ENCODE measurements at regions not wholly inside any gene's neighbourhood (a gene's known extent, or its start where the extent isn't known, plus 50 kb on each side); places are given as distances from the start of the nearest gene placed in this dataset.
A peak's percentile ranks its signal among the peaks of the same experiment; 100 is the strongest.

DNA sequence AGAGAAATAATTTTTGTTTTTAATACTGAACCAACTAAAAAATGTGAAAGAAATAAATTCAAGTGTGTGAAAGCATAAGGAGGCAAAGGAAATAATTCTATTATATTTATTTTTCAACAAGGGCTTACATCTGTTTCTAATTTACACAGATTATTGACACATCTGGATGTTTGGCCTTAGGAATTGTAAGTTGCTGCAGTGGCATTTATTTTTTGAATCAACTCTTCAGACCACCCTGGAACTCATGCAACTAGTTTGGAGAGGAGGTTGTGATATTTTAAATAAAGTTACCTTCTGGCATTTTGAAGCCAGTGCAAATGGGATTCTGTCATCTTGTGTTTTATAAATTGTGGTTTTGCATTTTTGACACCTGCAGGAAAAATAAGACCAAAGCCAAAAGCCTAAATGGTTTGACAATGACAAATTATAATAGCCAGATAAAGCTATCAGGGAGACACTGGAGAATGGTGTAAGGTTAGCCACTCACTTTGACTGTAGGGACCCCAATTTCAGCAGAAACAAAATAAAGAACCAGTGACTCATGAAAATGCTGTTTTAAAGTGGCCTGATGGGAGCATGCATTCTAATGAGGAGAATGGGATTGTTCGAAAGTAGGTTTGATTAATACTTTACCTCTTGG is 192.9 kb downstream of the KLF5 start:
- DNase-seq (ENCODE audit: low spot score) = no peak

DNA sequence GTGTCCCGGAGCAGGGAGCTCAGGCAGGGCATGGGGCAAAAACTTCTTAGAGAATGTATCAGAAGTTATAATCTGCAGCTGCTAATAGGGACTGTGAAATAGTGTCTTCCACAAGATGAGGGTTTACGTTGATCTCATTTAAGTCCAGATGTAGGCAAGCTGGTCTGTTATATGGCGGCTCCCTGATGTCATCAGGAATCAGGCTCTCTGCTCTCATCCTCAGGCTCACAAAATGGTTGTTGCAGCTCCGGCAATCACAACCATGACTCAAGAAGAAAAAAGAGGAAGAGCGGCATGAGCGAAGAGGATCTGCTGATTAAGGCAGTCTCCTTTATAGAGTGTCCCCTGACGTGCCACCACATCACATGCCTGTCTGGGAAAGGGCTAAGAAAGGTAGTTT is 191.3 kb downstream of the KLF5 start:
- no peak for DNase-seq (ENCODE audit: low spot score)

DNA sequence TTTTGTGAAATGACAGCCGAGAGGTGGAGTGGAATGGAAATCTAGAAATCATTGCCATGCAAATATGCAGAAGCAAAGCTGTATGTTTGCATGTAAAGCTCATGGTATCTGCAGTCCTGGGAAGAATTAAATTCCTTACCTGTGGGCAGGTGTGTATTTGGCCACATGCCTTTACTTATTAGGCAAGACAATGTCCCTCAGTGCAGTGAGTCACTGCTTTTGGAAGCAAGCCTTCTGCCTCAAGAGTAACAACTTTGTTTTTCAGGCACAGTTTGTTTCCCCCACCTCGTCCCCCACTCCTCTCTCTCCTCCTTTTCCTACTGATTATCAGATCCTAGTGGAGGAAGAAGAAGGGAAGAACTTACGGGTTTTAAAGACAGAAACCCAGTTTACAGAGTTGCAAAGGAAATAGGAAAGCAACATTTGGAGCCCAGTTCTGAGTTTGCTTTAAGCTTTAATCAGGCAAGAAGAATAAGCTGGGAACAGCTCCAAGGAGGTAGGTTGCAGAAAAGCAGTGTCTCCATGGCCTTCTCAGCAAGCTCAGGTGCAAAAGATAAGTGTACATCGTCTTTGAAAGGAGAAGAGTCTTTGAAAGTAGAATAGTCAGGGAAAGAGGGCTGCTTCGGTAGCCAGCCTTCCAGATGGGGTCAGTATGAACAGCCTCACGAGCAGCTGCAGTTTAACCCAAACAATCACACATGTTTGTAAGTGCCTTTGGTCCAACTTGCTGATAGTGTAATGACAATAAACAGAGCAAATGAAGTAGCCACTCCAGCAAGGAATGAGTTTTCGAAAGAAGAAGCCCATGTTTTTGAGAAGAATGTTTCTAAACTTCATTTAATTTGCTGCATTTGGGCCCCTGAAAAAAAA is 190.1 kb downstream of the KLF5 start:
- peak; percentile 37 for DNase-seq (ENCODE audit: low spot score)

DNA sequence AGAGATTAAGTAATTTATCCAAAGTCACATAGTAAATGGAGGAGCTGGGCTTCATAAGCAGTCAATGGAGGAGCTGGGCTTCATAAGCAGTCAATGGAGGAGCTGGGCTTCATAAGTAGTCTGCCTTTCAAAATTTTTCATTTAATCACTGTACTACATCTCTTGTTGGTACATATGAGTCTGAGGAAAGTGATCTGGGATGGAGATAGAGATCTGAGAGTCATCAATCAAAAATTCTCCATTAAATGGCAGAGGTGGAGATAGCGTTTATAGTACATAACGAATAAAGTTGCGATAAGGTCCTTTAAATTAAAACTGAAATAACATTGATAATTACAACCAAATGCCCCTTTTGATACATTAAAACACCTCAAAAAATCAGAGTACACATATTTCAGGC is 189.3 kb downstream of the KLF5 start:
- no peak for DNase-seq (ENCODE audit: low spot score)

DNA sequence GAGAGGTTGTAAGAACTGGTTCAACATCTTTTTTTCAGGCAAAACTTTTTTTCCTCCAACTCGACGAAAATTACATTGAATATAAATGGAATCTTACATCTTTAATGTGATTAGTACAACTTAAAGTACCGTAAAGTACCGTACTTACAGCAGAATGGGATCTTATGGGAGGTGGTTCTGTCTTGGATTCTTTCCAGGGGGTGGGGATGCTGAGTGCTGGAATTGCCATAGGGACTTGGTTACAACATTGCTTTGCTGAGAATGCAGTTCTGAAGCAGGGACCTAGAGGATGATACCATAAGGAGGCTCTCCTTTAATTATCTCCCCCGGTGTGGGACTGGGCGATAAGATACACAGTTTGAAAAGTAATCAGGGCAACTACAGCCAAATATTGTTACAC is 186.4 kb downstream of the KLF5 start:
- DNase-seq (ENCODE audit: low spot score) = no peak

DNA sequence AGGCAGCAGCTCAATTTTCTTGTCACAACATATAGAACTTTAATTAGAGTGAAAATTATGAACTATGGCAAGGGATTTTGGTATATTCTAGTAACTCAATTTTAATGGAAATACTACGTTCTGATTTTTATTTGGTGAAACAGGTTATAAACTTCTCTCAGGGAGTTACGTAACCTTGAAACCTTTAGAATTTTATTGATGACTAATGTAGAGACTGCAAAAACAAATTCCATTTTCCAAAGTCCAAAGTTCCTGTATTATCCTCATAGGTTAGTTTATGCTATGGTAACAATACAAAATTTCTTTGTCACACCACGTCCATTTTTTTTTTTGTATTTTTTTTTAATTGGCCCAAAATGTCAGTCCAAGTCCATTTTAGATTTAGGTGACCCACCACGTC is 185.7 kb downstream of the KLF5 start:
- DNase-seq (ENCODE audit: low spot score) = no peak

DNA sequence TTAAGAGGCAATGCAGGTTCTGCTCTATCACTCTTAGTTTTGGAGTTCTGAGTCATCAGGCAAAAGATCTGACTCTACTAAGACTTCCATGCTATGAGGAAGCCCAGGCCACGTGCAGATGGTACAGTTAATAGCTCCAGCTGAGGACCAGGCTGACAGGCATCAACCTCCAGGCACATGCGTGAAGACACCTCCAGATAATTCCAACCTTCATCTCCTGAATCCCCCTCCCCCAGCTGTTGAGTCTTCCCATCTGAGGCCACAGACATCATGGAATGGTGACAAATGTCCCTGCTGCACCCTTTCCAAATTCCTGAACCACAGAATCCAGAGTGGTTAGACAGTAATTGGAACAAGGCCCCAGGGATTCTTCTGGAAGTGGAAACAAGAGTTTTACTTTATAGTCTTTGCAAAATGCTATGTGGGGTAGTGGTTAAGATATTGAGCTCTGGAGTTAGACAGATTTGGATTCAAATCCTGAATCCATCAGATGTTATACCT is 183.8 kb downstream of the KLF5 start:
- no peak for DNase-seq (ENCODE audit: low spot score)

DNA sequence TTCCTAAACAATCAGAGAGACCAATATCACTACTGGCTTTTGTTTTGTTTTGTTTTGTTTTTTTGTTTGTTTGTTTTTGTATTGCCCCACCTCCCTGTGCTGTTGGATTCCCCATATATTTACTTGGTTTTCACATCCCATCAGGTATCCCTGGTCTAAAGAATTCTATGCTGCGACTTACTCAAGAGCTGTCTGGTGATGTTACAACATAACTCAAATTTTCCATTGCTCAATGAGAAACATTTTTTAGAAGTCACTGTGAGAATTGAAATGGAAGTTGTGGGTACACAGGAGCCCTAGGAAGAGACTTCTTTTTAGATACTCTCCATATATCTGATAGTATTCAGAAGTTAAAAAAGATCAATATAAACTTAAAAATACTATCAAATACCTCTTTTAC is 181.4 kb downstream of the KLF5 start:
- DNase-seq (ENCODE audit: low spot score) = no peak

DNA sequence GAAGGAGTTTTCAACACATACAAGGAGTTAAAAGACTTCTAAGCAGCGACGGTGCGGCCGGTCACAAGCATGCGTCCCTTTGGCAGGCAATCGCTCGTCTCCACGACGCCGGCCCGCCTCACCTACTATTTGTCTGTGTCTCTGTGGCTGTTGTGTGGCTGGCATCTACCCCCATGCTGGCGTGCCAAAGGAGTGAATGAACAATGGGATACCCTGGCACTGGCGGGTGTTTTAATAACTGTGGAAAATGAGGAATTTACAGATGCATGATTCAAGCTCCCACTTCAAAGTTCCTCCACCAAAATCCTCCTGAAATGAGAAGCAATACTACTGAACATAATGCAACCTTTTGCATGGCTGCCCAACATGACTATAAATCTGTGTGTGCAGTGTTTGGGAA is 176.6 kb downstream of the KLF5 start:
- DNase-seq (ENCODE audit: low spot score) = no peak

DNA sequence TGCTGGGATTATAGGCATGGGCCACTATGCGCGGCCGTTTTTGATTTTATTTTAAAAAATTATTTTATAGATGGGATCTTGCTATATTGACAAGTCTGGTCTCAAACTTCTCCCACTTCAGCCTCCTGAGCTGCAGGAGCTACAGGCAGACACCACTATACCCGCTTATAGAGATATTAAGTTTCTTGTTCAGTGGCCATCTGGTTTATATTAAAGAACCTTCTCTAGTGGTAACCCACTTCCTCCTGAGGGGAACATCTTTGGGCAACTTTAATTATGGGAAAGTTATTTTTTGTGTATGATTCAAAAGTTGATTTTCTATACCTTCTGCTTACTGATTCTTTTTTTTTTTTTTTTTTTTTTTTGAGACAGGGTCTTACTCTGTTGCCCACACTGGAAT is 172.7 kb downstream of the KLF5 start:
- DNase-seq (ENCODE audit: low spot score) = no peak

DNA sequence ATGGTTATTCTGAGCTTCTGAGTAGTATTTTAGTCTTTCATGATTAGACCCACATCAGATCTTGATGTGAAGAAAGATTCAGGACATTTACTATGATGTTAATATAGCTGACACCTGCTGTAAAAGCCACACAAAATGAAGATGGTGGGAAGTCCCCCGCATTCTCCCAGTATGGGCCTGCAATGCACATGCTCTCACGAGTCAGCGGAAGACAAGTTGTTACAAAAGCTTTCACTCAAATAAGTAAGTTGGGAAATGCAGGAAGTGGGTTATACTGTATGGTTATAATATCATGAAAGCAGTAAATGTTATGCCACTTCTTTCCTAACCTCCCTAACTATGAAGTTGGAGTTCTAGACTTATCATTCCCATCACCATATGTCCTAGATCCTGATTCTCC is 171.9 kb downstream of the KLF5 start:
- no peak for DNase-seq (ENCODE audit: low spot score)

DNA sequence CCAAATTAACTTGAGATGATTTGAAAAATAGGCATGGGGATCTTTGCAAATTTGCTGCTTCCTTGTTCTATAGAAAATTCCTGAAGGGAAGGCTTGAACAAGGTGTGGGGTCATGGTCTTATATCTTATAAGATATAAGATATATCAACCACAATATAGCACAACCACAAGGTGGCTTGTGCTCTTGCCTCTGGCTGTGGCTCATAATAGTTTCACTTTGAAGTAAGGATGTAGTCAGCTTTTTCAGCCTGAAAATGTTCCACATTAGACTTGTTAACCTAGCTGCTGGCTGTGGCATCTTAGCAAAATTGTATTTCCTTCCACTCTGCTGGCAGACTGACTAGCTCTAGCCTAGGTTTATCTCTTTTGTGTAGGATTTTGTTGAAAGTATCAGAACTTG is 169.7 kb downstream of the KLF5 start:
- DNase-seq (ENCODE audit: low spot score) = no peak

DNA sequence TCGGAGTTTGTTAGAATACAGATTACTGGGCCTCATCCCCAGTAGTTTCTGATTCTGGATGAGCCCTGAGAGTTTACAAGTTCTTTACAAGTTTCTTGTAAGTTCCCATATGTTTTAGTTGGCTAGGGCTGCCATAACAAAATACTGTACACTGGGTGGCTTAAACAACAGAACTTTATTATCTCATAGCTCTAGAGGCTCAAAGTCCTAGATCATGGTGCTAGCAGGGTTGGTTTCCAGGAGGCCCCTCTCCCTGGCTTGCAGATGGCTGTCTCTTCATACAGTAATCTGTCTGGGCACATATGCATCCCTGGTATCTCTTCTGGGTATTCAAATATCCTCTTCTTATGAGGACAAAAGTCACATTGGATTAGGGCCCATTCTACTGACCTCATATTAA is 167.2 kb downstream of the KLF5 start:
- no peak for DNase-seq (ENCODE audit: low spot score)

DNA sequence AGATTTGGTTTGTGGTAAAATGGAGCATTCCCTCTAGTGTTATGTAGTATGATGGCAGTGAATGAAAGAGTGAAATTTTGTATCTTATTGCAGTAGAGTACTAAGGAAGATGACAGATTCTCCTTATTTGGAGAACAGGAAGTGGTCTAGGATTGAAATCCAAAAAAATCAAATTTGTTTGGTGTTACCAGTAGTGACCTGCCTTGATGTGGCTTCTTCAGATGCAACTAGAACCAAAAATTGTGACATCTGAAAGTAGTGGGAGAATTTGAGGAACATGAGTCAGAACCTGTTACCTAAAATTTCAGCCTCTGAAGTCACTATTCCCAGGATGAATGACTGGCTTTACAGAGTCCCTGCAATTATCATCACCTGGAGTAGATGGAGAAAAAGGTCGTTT is 165.9 kb downstream of the KLF5 start:
- no peak for DNase-seq (ENCODE audit: low spot score)

DNA sequence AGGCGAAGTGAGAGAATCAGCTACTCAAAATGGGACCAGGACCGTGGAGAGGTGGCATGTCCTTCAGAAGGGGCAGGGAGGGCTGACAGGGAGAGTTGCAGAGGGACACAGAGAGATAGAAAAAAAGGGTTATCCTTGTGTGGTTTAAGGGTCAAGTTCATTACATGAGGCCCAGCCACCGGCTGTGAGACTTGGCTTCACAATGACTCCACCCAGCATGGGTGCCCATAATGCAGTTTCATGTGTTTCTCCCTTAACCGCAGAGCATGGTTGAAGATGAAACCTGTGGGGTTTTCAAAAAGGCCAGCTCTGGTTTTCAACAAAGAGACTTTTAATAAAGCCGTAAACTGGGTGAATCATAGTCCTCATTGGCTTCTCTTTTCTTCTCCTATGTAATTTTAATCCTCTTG is 164.6 kb downstream of the KLF5 start:
- DNase-seq (ENCODE audit: low spot score) = no peak

DNA sequence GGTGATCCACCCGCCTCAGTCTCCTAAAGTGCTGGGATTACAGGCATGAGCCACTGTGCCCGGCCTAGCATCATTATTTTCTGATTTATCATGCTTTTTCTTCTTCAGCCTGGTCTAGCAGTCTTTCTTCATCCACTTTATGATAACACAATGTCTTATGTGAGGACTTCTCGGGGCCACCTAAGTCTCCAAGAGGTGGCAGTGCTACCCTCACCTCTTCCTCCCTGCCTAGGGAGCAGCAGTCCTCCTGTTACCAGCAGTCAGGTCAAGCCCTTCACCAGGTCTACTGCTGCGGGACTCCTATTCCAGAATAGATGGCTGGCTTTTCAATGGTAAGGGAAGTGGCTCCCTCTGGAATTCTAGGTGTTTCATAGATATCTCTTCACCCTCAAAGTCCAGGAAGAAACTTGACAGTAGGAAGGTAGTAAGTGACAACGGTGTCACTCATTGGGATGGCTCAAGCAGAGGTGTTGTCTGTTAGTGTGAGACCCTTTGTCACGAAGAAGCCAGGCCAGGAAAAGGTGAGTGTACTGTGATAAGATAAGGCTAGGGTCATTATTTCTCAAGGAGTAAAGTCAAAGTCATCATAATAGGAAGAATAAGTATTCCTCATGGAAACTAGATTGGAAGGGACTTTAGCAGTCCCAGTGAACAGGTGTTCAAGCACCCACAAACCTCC is 164.0 kb downstream of the KLF5 start:
- no peak for DNase-seq (ENCODE audit: low spot score)

DNA sequence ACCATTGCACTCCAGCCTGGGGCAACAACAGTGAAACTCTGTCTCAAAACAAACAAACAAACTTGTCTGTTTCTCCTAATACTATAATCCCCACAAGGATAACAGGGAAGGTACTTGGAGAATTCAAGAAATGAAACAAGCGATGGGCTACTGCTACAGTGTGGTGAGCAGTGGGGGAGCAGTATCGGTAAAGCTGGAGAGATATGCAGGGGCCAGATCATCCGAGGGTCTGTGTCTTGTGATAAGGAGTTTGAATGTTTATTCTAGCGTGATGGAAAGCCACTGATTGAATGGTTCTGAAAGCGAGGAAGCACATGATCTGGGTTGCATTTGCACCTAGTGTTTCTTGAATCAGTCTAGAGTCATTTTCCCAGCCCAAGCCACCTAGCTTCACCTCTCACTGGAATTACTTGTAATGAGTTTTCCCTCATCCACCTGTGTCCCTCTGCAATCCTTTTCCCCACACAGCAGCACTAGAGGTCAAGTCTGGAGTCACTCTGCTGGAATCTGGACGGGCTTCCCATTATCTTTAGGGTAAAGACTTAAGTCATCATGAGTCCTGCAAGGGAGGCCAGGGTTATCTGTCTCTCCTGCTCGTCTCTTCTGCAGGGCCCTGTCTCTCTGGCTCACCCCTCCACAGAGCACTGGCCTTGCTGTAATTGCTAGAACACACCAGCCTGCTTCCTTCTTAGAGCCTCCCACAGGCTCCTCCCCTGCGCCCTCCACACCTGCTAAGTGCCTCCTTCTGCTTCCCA is 162.3 kb downstream of the KLF5 start:
- no peak for DNase-seq (ENCODE audit: low spot score)

DNA sequence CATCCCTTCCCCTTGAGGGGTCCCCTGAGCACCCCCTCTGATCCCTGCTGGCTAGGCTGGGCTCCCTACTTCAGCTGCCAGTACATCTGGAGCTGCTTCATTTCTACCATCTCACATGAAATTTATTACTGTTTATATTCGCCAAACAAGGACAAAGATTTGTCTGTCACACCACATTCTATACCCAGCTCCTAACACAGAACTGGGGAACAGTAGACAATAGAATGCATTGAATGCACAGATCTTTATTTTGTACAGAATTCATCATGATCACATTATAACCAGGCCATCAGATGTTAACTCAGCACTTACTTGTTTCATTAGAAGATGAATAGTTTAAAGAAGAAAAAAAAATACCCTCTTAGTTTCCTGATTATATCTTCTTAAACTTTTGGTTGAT is 159.4 kb downstream of the KLF5 start:
- no peak for DNase-seq (ENCODE audit: low spot score)

DNA sequence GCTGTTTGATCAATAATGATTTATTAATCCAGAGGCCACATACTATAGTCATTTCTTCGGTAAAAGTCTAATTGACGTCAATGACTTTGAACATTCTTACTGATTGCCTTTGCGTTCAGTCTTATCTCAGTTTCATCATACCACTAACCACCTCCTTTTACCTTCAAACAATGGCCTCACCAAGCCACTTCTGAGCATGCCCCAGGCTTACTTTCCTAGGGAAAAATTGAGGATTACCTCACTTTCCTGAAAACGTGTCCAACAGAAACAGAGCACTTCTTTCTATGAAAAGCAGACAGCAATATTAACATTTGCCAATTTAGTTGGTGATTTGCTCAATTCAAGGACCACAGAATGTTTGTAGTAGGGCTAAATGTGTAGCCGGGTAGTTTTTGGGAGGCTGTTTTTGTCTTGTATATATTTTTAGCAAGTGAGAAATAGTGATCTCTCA is 157.6 kb downstream of the KLF5 start:
- no peak for DNase-seq (ENCODE audit: low spot score)

DNA sequence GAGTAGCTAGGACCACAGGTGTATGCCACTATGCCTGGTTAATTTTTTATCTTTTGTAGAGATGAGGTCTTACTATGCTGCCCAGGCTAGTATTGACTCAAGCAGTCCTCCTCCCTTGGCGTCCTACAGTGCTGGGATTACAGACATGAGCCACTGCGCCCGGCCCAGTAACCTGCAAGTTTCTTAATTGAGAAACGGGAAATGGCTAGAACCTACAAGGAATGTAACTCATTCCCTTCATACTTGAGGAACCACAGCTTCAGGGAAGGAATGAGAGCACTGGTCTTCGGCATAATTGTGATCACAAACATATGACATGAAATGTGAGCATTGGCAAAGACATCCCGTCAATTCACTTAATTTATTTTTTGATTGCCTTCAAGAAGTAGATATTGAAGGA is 157.0 kb downstream of the KLF5 start:
- no peak for DNase-seq (ENCODE audit: low spot score)

DNA sequence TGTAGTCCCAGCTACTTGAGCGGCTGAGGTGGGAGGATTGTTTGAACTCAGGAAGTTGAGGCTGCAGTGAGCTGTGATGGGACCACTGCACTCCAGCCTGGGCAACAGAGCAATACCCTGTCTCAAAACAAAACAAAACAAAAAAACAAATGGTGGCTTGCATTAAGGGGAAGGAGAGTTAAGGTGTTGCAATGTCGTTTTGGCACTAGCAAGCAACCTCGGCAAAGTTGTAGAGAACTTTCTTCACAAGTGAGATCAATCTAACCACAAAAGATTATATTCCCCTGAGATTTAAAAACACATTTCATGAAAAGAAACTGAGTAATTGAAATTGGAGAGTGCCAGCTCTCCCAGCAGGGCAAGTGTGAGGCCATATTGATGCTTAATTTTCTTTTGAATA is 153.7 kb downstream of the KLF5 start:
- no peak for DNase-seq (ENCODE audit: low spot score)

DNA sequence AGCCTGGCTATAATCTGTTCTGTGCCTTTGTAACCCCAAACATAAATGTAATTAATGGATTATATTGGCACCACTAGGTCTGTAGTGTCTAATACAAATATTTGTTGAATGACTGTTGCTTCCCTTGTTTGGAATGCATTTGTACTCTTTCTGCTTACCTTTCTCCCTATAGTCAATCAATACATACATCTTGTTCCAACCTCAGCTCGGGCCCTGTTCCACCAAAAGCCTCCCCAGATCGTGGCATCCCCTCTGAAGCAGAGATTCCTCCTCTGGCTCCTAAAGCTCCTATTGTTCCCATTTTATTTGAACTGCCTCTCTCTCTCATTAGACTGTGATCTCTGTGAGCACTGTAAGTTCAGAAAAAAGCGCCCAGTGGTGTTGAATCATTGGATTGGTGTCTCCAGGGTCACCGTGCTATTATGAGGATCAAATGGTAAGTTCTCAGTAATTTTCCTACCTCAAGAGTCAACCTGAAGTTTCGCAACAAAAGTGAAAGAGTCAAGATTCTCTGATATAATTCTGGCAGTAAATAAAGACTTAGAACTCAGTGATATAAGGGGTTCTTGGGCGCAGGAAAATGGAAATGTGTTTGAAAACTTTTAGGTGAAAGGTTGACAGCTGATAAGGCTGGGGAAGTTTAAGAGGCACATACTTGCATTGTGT is 151.5 kb downstream of the KLF5 start:
- no peak for DNase-seq (ENCODE audit: low spot score)
